ENCODE measurements at regions not wholly inside any gene's neighbourhood (a gene's known extent, or its start where the extent isn't known, plus 50 kb on each side); places are given as distances from the start of the nearest gene placed in this dataset.

DNA sequence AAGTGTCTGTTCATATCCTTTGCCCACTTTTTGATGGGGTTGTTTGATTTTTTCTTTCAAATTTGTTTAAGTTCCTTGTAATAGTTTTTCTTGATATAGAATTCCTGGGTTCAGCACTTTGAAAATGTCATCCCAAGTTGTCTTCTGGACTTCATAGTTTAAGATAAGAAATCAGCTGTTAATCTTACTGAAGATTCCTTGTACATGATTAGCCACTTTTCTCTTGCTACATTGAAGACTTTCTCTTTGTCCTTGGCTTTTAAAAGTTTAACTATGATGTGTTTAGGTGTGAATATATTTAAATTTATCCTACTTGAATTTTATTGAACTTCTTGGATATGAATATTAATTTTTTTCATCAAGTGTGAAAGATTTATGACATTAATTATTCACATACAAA, 387.2 kb upstream of the CWC22 start:
- TF ChIP-seq, protein P1, sequence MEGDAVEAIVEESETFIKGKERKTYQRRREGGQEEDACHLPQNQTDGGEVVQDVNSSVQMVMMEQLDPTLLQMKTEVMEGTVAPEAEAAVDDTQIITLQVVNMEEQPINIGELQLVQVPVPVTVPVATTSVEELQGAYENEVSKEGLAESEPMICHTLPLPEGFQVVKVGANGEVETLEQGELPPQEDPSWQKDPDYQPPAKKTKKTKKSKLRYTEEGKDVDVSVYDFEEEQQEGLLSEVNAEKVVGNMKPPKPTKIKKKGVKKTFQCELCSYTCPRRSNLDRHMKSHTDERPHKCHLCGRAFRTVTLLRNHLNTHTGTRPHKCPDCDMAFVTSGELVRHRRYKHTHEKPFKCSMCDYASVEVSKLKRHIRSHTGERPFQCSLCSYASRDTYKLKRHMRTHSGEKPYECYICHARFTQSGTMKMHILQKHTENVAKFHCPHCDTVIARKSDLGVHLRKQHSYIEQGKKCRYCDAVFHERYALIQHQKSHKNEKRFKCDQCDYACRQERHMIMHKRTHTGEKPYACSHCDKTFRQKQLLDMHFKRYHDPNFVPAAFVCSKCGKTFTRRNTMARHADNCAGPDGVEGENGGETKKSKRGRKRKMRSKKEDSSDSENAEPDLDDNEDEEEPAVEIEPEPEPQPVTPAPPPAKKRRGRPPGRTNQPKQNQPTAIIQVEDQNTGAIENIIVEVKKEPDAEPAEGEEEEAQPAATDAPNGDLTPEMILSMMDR (IDR thresholded peaks at IDR 0.05) = no peak
- TF ChIP-seq ZFX (IDR thresholded peaks at IDR 0.05; ENCODE audit: borderline replicate concordance) = no peak

Data from 22Rv1 (cell line).